K562 (cell line): ENCODE measurements at regions not wholly inside any gene's neighbourhood (a gene's known extent, or its start where the extent isn't known, plus 50 kb on each side); places are given as distances from the start of the nearest gene placed in this dataset.

Experiments used
- ATAC-seq: fragments of 200-7000 bp; cut with Tn5 transposase; 3 replicates; pipeline ENCODE4 v1.9.1; 2020; ENCODE audit warnings: moderate library complexity
- BruUV-seq: library from RNA; stranded (reverse); fragments of 400-500 nt; replicated peaks from 2 replicates; lab custom pipeline; 2021; lab: Mats Ljungman, UMichigan
- CTCF ChIA-PET: fragments of 300-600 bp; formaldehyde crosslinking; extraction: SDS; loops from one replicate; lab custom pipeline; 2021; ENCODE audit warnings: low intra/inter-chr PET ratio; lab: Yijun Ruan, JAX
- POLR2A ChIA-PET: fragments of 300-600, 350-650 bp; sonication (Branson Sonifier 250); formaldehyde crosslinking; extraction: SDS; loops from one replicate; lab custom pipeline; 2021; ENCODE audit warnings: antibody characterized with exemption, inconsistent platforms; lab: Yijun Ruan, JAX
- DNase-seq, 4 experiments: peaks; one replicate each; pipeline versions ENCODE4 v3.0.0 to v3.0.0-alpha.2; 2011 to 2018; ENCODE audit warnings: low spot score in 3 of 4, mixed read lengths in 3 of 4; ENCODE audit errors: extremely low read depth in 1 of 4
- FAIRE-seq: peaks from 2 replicates; lab custom pipeline; 2011; peaks lifted over from hg19 to GRCh38; lab: Jason Lieb, UNC
- H2AFZ ChIP-seq: 2 replicates; pipeline ENCODE4 v1.6.0; 2011; ENCODE audit warnings: low read depth, low read length, control low read depth, inconsistent platforms
- H3K27ac ChIP-seq: fragments of 200-600 bp; 3 replicates; pipeline ENCODE4 v1.8.0; 2011; ENCODE audit warnings: low read depth, mild to moderate bottlenecking, control low read depth, inconsistent platforms, low read length, moderate library complexity, mixed read lengths; ENCODE audit errors: extremely low read depth
- H3K27me3 ChIP-seq, 2 experiments: fragments of 300-600 bp in 1 of 2; 2 replicates in 1 of 2; 3 replicates in 1 of 2; pipeline versions ENCODE4 v1.6.0 to v1.8.0; 2011; ENCODE audit warnings: inconsistent platforms in 2 of 2, low read length in 2 of 2, mild to moderate bottlenecking in 1 of 2, mixed read lengths in 1 of 2, moderate library complexity in 1 of 2; ENCODE audit not compliant: control insufficient read depth in 2 of 2, insufficient read depth in 2 of 2
- H3K36me3 ChIP-seq: fragments of 300-600 bp; 3 replicates; pipeline ENCODE4 v1.8.0; 2011; ENCODE audit warnings: mild to moderate bottlenecking, low read length, inconsistent platforms; ENCODE audit not compliant: control insufficient read depth, insufficient read depth
- H3K4me1 ChIP-seq, 2 experiments: fragments of 200-600 bp in 1 of 2; replicated peaks in 1 of 2; 2 replicates in 1 of 2; 3 replicates in 1 of 2; pipeline versions ENCODE4 v1.5.1 to v1.8.0; 2011; ENCODE audit warnings: inconsistent platforms in 2 of 2, low read length in 2 of 2, mild to moderate bottlenecking in 1 of 2, mixed read lengths in 1 of 2, moderate library complexity in 1 of 2; ENCODE audit not compliant: control insufficient read depth in 2 of 2, insufficient read depth in 2 of 2
- H3K4me2 ChIP-seq: 2 replicates; pipeline ENCODE4 v1.6.1; 2011; ENCODE audit warnings: low read length, control low read depth, inconsistent platforms, mixed read lengths; ENCODE audit not compliant: insufficient read depth
- H3K4me3 ChIP-seq: fragments of 200-600 bp; sonication (generic), shearing (Covaris generic); 2 replicates; pipeline ENCODE4 v1.5.1; 2016; ENCODE audit warnings: control low read depth, inconsistent platforms
- H3K79me2 ChIP-seq: fragments of 200-600 bp; 3 replicates; pipeline ENCODE4 v1.8.0; 2011; ENCODE audit warnings: low read length, inconsistent platforms; ENCODE audit not compliant: control insufficient read depth, insufficient read depth
- H3K9ac ChIP-seq, 2 experiments: 2 replicates each; pipeline versions ENCODE4 v1.6.0 to v1.6.1; 2011; ENCODE audit warnings: low read depth in 2 of 2, low read length in 2 of 2, control low read depth in 1 of 2, inconsistent platforms in 1 of 2, mild to moderate bottlenecking in 1 of 2, mixed read lengths in 1 of 2; ENCODE audit not compliant: insufficient read depth in 1 of 2
- H3K9me1 ChIP-seq: one replicate; pipeline ENCODE4 v1.6.0; 2011; ENCODE audit warnings: inconsistent platforms, mild to moderate bottlenecking, low read length, moderate library complexity; ENCODE audit not compliant: control insufficient read depth, insufficient read depth
- H3K9me3 ChIP-seq: replicated peaks from 2 replicates; pipeline ENCODE4 v1.5.1; 2011; ENCODE audit warnings: low read depth, low read length, inconsistent platforms; ENCODE audit not compliant: control insufficient read depth, insufficient read depth
- H4K20me1 ChIP-seq: replicated peaks from 2 replicates; pipeline ENCODE4 v1.6.1; 2011; ENCODE audit warnings: low read length, inconsistent platforms, mixed read lengths; ENCODE audit not compliant: control insufficient read depth, insufficient read depth
- BMI1 ChIP-seq: fragments of 150-350 bp; IDR thresholded peaks from 2 replicates; pipeline ENCODE4 v1.6.1; 2014; ENCODE audit warnings: low read length
- CHCHD3 ChIP-seq: fragments of 250-450 bp; sonication (Bioruptor Pico); IDR thresholded peaks from 2 replicates; pipeline ENCODE4 v2.1.2; 2022; ENCODE audit warnings: mild to moderate bottlenecking
- ETV5 ChIP-seq: sonication (generic); formaldehyde crosslinking; IDR thresholded peaks from 2 replicates; pipeline ENCODE4 v1.4.0; 2020; ENCODE audit warnings: low read depth, mild to moderate bottlenecking, missing genetic modification reagents
- HMGN3 ChIP-seq: IDR thresholded peaks from 2 replicates; pipeline ENCODE4 v1.6.1; 2011; ENCODE audit warnings: borderline replicate concordance, low read depth, mild to moderate bottlenecking, mixed read lengths, low read length; ENCODE audit not compliant: insufficient read length; ENCODE audit errors: extremely low read depth
- IFI16 ChIP-seq: fragments of 250-450 bp; sonication (Bioruptor Pico); IDR thresholded peaks from 2 replicates; pipeline ENCODE4 v2.1.2; 2022; ENCODE audit warnings: mild to moderate bottlenecking, inconsistent platforms
- MTA1 ChIP-seq: fragments of 450-650 bp; IDR thresholded peaks from 2 replicates; pipeline ENCODE4 v1.6.1; 2017; ENCODE audit warnings: borderline replicate concordance
- ZBTB40 ChIP-seq, 2 experiments: fragments of 450-650 bp in 1 of 2; sonication (generic) in 1 of 2; formaldehyde crosslinking in 1 of 2; IDR thresholded peaks; 2 replicates each; pipeline versions ENCODE4 v1.7.1 to v1.9.0; 2016 to 2022; ENCODE audit warnings: inconsistent platforms in 1 of 2, mild to moderate bottlenecking in 1 of 2, missing genetic modification reagents in 1 of 2
- ZBTB7A ChIP-seq: IDR thresholded peaks from 2 replicates; pipeline ENCODE4 v1.6.1; 2011; ENCODE audit warnings: low read depth, mild to moderate bottlenecking, low read length, moderate library complexity, borderline replicate concordance; ENCODE audit not compliant: control insufficient read depth
- ZNF778 ChIP-seq: fragments of 450-650 bp; formaldehyde crosslinking; IDR thresholded peaks from 2 replicates; pipeline ENCODE4 v1.4.0; 2020; ENCODE audit warnings: mild to moderate bottlenecking, moderate library complexity
- WGBS: fragments of 100-300 bp; shearing (Covaris generic); methylation state at CpG from one replicate; pipeline ENCODE4 v1.1.6; 2016; ENCODE audit warnings: low coverage, mixed read lengths; ENCODE audit not compliant: insufficient coverage; ENCODE audit errors: missing lambda C conversion rate; 5-methylcytosine and 5-hydroxymethylcytosine counted together
- in situ Hi-C: fragments of 300-500 bp; cut with MboI; formaldehyde crosslinking; loops from 4 replicates; pipeline ENCODE4 v1.15.0; 2018; ENCODE audit warnings: inconsistent platforms, mixed read lengths
- intact Hi-C: fragments of 100-400 bp; cut with micrococcal nuclease; formaldehyde crosslinking; loops from 2 replicates; pipeline ENCODE4 v1.14.2; 2022

GRCh38 chr5:174970502-174970901, 246.1 kb downstream of the MSX2 start:
- Histone ChIP-seq H3K9me1 (no peaks in the 10 kb centered on the region), H3K79me2 (no peaks in the 10 kb centered on the region), H3K27ac (no peak overlapping the region)
- intact Hi-C loops = no loop called here
- no peak for TF ChIP-seq ETV5 (CRISPR knock-in tag)
- no peak for TF ChIP-seq ZNF778
- TF ChIP-seq MTA1 = no peak
- TF ChIP-seq BMI1 = no peak
- TF ChIP-seq CHCHD3 (CRISPR knock-in tag) = no peak
- no peak for TF ChIP-seq ZBTB40 (IDR thresholded peaks at IDR 0.05)
- TF ChIP-seq ZBTB40 (CRISPR knock-in tag; IDR thresholded peaks at IDR 0.05) = no peak
- no peak for TF ChIP-seq ZBTB7A
- no peak for TF ChIP-seq HMGN3
- TF ChIP-seq IFI16 (CRISPR knock-in tag) = no peak
- TF ChIP-seq, all 486 proteins: peak for 0
- Histone ChIP-seq H3K9ac (no peak overlapping the region), H3K4me3 (no peak overlapping the region), H3K36me3 (no peaks in the 10 kb centered on the region), H3K9me3 (no peaks in the 10 kb centered on the region), H4K20me1 (no peaks in the 10 kb centered on the region), H2AFZ (no peak overlapping the region), H3K27me3 (peaks cover 0 to 4% of the 10 kb centered on the region in 2 experiments; a peak in 1 of 5 replicates), H3K4me2 (no peak overlapping the region), H3K4me1 (no peaks in the 10 kb centered on the region)
- DNase-seq = no peak
- ChIA-PET POLR2A (no interaction called here), CTCF (no interaction called here)
- no peak for FAIRE-seq
- 0% methylated on average over 4 of the region's 4 CpGs for WGBS
- in situ Hi-C loops = no loop called here
- no TSS peak for BruUV-seq
- ATAC-seq = no peak
